PC-3 (cell line): ENCODE measurements at regions not wholly inside any gene's neighbourhood (a gene's known extent, or its start where the extent isn't known, plus 50 kb on each side); places are given as distances from the start of the nearest gene placed in this dataset.
A peak's percentile ranks its signal among the peaks of the same experiment; 100 is the strongest.

Source experiments
- ATAC-seq: fragments of 200-7000 bp; cut with Tn5 transposase; 2 replicates; pipeline ENCODE4 v1.9.1; 2020; ENCODE audit warnings: mild to moderate bottlenecking, moderate library complexity
- BruUV-seq: library from RNA; stranded (reverse); fragments of 400-500 nt; replicated peaks from 2 replicates; lab custom pipeline; 2021; lab: Mats Ljungman, UMichigan
- CTCF ChIA-PET: fragments of 300-600 bp; sonication (Branson Sonifier 250); formaldehyde crosslinking; loops from one replicate; lab custom pipeline; 2022; ENCODE audit warnings: antibody characterized with exemption; lab: Charles Lee
- POLR2A ChIA-PET: fragments of 300-600 bp; sonication (Branson Sonifier 250); formaldehyde crosslinking; loops from one replicate; lab custom pipeline; 2022; ENCODE audit warnings: antibody characterized with exemption; ENCODE audit not compliant: unreplicated experiment; lab: Charles Lee
- DNase-seq: peaks from one replicate; pipeline ENCODE4 v3.0.0-alpha.2; 2015
- H2AFZ ChIP-seq: fragments of 300-600 bp; sonication (generic); 2 replicates; pipeline ENCODE4 v1.6.0; 2016; ENCODE audit warnings: antibody characterized with exemption, low read length
- H3F3A ChIP-seq: fragments of 300-600 bp; sonication (generic); one replicate; pipeline ENCODE4 v1.6.0; 2017; ENCODE audit warnings: antibody characterized with exemption, low read length, control low read depth, mild to moderate bottlenecking; ENCODE audit not compliant: unreplicated experiment
- H3K27ac ChIP-seq: fragments of 300-600 bp; sonication (generic); 2 replicates; pipeline ENCODE4 v1.5.1; 2016; ENCODE audit warnings: mild to moderate bottlenecking, low read length
- H3K27me3 ChIP-seq: fragments of 300-600 bp; sonication (generic); 2 replicates; pipeline ENCODE4 v1.6.1; 2016; ENCODE audit warnings: low read length, mixed read lengths
- H3K36me3 ChIP-seq: fragments of 300-600 bp; sonication (generic); 2 replicates; pipeline ENCODE4 v1.6.1; 2016; ENCODE audit warnings: low read depth, mixed run types, low read length, mixed read lengths
- H3K4me1 ChIP-seq: fragments of 300-600 bp; sonication (generic); 2 replicates; pipeline ENCODE4 v1.5.1; 2016; ENCODE audit warnings: low read length; ENCODE audit not compliant: insufficient read depth
- H3K4me2 ChIP-seq: fragments of 300-600 bp; sonication (generic); 2 replicates; pipeline ENCODE4 v1.6.0; 2016; ENCODE audit warnings: low read length
- H3K4me3 ChIP-seq: fragments of 300-600 bp; sonication (generic); 2 replicates; pipeline ENCODE4 v1.5.1; 2016; ENCODE audit warnings: mild to moderate bottlenecking, low read length, mixed read lengths
- H3K79me2 ChIP-seq: fragments of 300-600 bp; sonication (generic); 2 replicates; pipeline ENCODE4 v1.6.1; 2017; ENCODE audit warnings: low read length, mixed read lengths
- H3K9ac ChIP-seq: fragments of 300-600 bp; sonication (generic); 2 replicates; pipeline ENCODE4 v1.6.0; 2016; ENCODE audit warnings: mild to moderate bottlenecking, low read length
- H3K9me2 ChIP-seq: fragments of 300-600 bp; sonication (generic); replicated peaks from 2 replicates; pipeline ENCODE4 v1.6.1; 2016; ENCODE audit warnings: mixed run types, low read length, mixed read lengths
- H3K9me3 ChIP-seq: fragments of 300-600 bp; sonication (generic); 2 replicates; pipeline ENCODE4 v1.6.1; 2016; ENCODE audit warnings: low read length, mixed read lengths
- H4K20me1 ChIP-seq: fragments of 300-600 bp; sonication (generic); 2 replicates; pipeline ENCODE4 v1.6.1; 2016; ENCODE audit warnings: low read length, mixed read lengths
- CTCF ChIP-seq: fragments of 300-600 bp; sonication (generic); conservative IDR thresholded peaks from 2 replicates; pipeline ENCODE4 v1.5.1; 2017; ENCODE audit warnings: antibody characterized with exemption, low read depth, mild to moderate bottlenecking, low read length
- EZH2 ChIP-seq: fragments of 300-600 bp; sonication (generic); IDR thresholded peaks from one replicate; pipeline ENCODE4 v1.6.1; 2017; ENCODE audit warnings: antibody characterized with exemption, mild to moderate bottlenecking, low read length; ENCODE audit not compliant: unreplicated experiment
- EZH2phosphoT487 ChIP-seq: fragments of 300-600 bp; sonication (generic); IDR thresholded peaks from 2 replicates; pipeline ENCODE4 v1.6.1; 2018; ENCODE audit warnings: mild to moderate bottlenecking, antibody characterized with exemption, low read length, borderline replicate concordance
- intact Hi-C: fragments of 100-400 bp; cut with micrococcal nuclease; formaldehyde crosslinking; loops from 2 replicates; pipeline ENCODE4 v1.9.0; 2023

GRCh38 chr4:43331226-43332051 lies 438.9 kb downstream of the GRXCR1 start:
- Histone ChIP-seq H3K4me2 (peak overlapping the region; percentile 37), H3K36me3 (no peaks in the 10 kb centered on the region), H3K9me2 (no peaks in the 10 kb centered on the region), H3K79me2 (no peaks in the 10 kb centered on the region), H3K27me3 (no peaks in the 10 kb centered on the region), H3K9me3 (no peaks in the 10 kb centered on the region), H3K9ac (peak overlapping the region; percentile 65), H4K20me1 (no peaks in the 10 kb centered on the region), H3F3A (peaks cover 9% of the 10 kb centered on the region), H3K4me3 (peak overlapping the region; percentile 30; the same call in 1 of the 2 replicates), H2AFZ (no peak overlapping the region), H3K4me1 (peaks cover 38% of the 10 kb centered on the region), H3K27ac (peak overlapping the region; percentile 98)
- BruUV-seq: no TSS peak
- no peak for TF ChIP-seq EZH2phosphoT487
- TF ChIP-seq CTCF: no peak
- no peak for TF ChIP-seq EZH2
- DNase-seq (peak; percentile 89), ATAC-seq (peak; percentile 68)
- ChIA-PET POLR2A (no interaction called here), CTCF (no interaction called here)
- intact Hi-C loops: loop anchor here (2.0 to 5.0 kb wide), 2 partner anchors 21 to 199 kb away; no protein-coding TSS in a partner anchor

- ATAC-seq (peak; percentile 39), DNase-seq (no peak)
- Histone ChIP-seq H3K9ac (peak overlapping the region; percentile 1; the same call in 1 of the 2 replicates), H3K9me2 (no peaks in the 10 kb centered on the region), H3K4me1 (peaks cover 38% of the 10 kb centered on the region), H2AFZ (no peak overlapping the region), H3K4me2 (peak overlapping the region; percentile 37), H3K9me3 (no peaks in the 10 kb centered on the region), H3K27ac (peak overlapping the region; percentile 98), H3K36me3 (no peaks in the 10 kb centered on the region), H3F3A (peaks cover 9% of the 10 kb centered on the region), H3K27me3 (no peaks in the 10 kb centered on the region), H3K79me2 (no peaks in the 10 kb centered on the region), H4K20me1 (no peaks in the 10 kb centered on the region), H3K4me3 (0 out of 2 replicates have a peak overlapping the region, but pooled peaks have one; percentile 0)
- ChIA-PET CTCF (interaction anchor here (0.5 kb wide), 1 partner anchor 201 kb away, joined by 4 read pairs; no protein-coding TSS in a partner anchor), POLR2A (no interaction called here)
- TF ChIP-seq CTCF (no peak), EZH2 (no peak), EZH2phosphoT487 (no peak)
- intact Hi-C loops: loop anchor here (5.0 kb wide), 1 partner anchor 200 kb away; no protein-coding TSS in a partner anchor
- no TSS peak for BruUV-seq
Measured at GRCh38 chr4:43332052-43332425, 439.5 kb downstream of the GRXCR1 start.

GRCh38 chr4:43337707-43338106 lies 445.2 kb downstream of the GRXCR1 start:
- H3K36me3 ChIP-seq: no peaks in the 10 kb centered on the region
- no peak overlapping the region for H3K4me3 ChIP-seq
- no peaks in the 10 kb centered on the region for H3K9me3 ChIP-seq
- TF ChIP-seq EZH2: no peak
- TF ChIP-seq EZH2phosphoT487: no peak
- TF ChIP-seq CTCF: no peak
- no peak overlapping the region for H3K4me2 ChIP-seq
- peaks cover 4% of the 10 kb centered on the region for H3F3A ChIP-seq
- peak overlapping the region; percentile 57 for H3K27ac ChIP-seq
- peaks cover 44% of the 10 kb centered on the region for H3K4me1 ChIP-seq
- H4K20me1 ChIP-seq: no peaks in the 10 kb centered on the region
- POLR2A ChIA-PET: no interaction called here
- DNase-seq: peak; percentile 57
- CTCF ChIA-PET: no interaction called here
- no TSS peak for BruUV-seq
- H3K27me3 ChIP-seq: no peaks in the 10 kb centered on the region
- intact Hi-C loops: no loop called here
- ATAC-seq: no peak
- H3K79me2 ChIP-seq: no peaks in the 10 kb centered on the region
- H3K9me2 ChIP-seq: no peaks in the 10 kb centered on the region
- no peak overlapping the region for H2AFZ ChIP-seq
- H3K9ac ChIP-seq: no peak overlapping the region
